GM18499 (cell line): ENCODE measurements at regions not wholly inside any gene's neighbourhood (a gene's known extent, or its start where the extent isn't known, plus 50 kb on each side); places are given as distances from the start of the nearest gene placed in this dataset.
"Not testable (repeated sequence)": the region's sequence is repeated elsewhere in the genome, so short reads cannot be mapped to it uniquely, and the experiment has no call there.

Experiments
- ATAC-seq: cut with Tn5 transposase; IDR thresholded peaks from one replicate; pipeline ENCODE4 v1.9.1; 2021; ENCODE audit warnings: moderate number of reproducible peaks; ENCODE audit not compliant: insufficient read depth, unreplicated experiment

DNA sequence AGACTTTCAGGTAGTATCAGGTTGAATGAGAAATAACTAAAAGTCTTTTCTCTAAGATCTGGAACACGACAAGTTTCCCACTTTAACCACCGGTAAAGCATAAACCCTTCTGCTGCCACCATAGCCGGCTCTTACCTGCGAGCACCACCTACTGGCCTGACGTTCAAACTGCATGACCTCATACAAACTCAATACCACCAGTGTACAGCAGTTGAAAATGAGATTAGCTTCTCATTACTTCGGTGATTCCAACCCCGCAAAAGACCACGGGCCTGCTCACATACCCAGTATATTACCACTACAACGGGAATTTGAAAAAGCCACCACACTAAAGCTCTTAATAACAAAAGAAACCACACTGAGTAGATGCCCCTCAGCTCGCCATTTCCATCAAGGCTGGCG lies 1238.6 kb downstream of the TMEM121 start:
- ATAC-seq = not testable (repeated sequence)

GRCh38 chr14:106766145-106766544 lies 1239.8 kb downstream of the TMEM121 start:
- ATAC-seq = no peak

GRCh38 chr14:106766551-106767277 lies 1240.3 kb downstream of the TMEM121 start:
- ATAC-seq = not testable (repeated sequence)

DNA sequence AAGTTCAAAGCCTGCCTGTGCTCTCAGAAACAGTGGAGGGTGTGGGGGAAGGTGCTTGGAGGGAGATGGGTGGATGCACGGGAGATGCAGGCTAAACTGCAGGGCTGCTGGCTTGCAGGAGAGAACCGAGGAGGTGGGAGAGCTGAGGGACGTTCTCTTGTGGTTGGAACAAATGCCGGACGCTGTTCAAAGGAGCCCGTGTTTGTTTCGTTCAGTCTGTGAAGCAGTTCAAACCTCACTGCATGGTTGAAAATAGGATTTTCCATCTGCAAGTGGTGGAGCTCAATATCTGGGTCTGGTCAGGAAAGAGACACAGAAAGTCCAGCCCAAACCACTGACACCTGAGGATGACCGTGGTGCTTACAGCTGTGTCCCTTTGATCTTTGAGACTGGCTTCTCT lies 1241.8 kb downstream of the TMEM121 start:
- not testable (repeated sequence) for ATAC-seq

GRCh38 chr14:106768972-106769700 lies 1242.8 kb downstream of the TMEM121 start:
- ATAC-seq = not testable (repeated sequence)

DNA sequence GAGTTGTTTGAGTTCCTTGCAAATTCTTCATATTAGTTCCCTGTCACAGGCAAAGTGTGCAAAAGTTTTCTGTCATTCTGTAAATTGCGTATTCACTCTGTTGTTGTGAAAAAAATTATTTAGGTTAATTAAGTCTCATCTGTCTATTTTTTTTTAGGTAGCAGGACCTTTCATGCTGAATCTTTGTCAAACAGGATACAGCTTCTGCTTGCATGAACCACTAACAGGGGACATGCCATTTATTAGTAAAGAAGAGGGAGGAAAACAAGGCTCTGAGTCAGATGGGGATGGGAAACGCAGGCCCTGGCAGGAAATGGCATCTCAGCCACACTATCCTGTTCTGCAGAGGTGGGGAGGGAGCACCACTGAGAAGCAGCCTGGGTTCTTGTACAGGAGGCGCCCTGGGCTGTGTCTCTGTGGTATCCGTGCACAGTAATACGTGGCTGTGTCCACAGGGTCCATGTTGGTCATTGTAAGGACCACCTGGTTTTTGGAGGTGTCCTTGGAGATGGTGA lies 1243.8 kb downstream of the TMEM121 start:
- ATAC-seq = not testable (repeated sequence)

DNA sequence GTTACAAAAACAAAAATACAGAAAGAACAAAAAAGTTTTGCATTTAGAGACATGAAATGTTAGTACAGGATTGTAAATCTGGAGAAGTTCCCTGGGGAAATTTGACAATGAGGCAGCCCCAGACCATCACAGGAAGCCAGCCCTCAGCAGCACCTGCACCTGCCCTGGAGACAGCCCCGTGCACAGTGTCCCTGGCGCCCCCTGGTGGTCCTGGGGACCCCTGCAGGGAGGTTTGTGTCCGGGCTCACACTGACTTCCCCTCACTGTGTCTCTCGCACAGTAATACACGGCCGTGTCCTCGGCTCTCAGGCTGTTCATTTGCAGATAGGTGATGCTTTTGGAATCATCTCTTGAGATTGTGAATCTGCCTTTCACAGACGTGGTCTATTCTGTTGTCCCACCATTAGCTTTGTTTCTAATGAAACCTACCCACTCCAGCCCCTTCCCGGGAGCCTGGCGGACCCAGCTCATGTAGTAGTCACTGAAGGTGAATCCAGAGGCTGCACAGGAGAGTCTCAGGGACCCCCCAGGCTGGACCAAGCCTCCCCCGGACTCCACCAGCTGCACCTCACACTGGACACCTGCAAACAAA lies 1248.6 kb downstream of the TMEM121 start:
- ATAC-seq = not testable (repeated sequence)

- no peak for ATAC-seq
Measured at GRCh38 chr14:106776395-106776983, 1250.1 kb downstream of the TMEM121 start.

- ATAC-seq = no peak
Measured at GRCh38 chr14:106778986-106779385, 1252.6 kb downstream of the TMEM121 start.

- ATAC-seq = no peak
Measured at GRCh38 chr14:106786697-106787096, 1260.3 kb downstream of the TMEM121 start.

- no peak for ATAC-seq
Measured at GRCh38 chr14:106787626-106788025, 1261.2 kb downstream of the TMEM121 start.

DNA sequence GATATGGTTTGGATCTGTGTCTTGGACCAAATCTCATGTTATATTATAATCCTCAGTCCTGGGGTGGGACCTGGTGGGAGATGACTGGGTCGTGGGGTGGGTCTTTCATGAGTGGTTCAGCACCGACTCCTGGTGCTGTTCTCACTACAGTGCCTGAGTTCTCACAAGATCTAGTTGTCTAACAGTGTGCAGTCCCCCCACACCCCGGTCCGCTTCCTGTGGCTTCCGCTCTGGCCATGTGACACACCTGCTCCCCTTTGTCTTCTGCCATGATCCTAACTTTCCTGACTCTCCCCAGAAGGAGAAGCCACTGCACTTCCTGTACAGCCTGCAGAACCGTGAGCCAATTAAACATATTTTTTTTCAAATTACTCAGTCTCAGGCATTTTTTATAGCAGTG lies 1262.2 kb downstream of the TMEM121 start:
- no peak for ATAC-seq

GRCh38 chr14:106789318-106789717 lies 1262.9 kb downstream of the TMEM121 start:
- ATAC-seq = no peak

- ATAC-seq = no peak
Measured at GRCh38 chr14:106790189-106791036, 1264.0 kb downstream of the TMEM121 start.

DNA sequence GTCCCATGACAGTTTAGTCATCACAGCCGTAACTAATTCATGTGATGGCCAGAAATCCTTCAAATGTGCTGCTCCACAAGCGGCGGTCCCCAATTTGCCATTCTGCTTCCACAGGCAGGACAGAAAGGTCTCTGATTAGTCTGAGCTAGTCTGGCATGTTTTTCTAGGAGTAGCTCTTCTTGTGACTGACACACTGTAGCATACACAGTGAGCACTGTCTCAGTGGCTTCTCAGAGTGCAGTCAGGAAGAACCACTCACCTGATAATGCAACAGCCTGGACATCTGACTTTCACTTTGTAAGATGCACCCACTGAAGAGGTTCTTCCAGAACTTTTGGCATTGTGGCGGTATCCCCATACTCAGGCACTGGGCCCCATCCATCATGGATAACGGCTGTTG lies 1266.2 kb downstream of the TMEM121 start:
- ATAC-seq = no peak

DNA sequence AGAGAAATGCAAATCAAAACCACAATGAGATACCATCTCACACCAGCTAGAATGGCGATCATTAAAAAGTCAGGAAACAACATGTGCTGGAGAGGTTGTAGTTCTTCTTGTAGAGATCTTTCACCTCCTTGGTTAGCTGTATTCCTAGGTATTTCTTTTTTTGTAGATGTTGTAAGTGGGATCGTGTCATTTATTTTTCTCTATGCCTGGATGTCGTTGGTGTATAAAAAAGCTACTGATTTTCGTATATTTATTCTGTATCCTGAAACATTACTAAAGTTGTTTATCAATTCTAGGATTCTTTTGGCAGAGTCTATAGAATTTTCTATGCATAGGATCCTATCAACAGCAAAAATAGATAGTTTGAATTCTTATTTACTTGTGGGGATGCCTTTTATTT lies 1271.8 kb downstream of the TMEM121 start:
- ATAC-seq = not testable (repeated sequence)

DNA sequence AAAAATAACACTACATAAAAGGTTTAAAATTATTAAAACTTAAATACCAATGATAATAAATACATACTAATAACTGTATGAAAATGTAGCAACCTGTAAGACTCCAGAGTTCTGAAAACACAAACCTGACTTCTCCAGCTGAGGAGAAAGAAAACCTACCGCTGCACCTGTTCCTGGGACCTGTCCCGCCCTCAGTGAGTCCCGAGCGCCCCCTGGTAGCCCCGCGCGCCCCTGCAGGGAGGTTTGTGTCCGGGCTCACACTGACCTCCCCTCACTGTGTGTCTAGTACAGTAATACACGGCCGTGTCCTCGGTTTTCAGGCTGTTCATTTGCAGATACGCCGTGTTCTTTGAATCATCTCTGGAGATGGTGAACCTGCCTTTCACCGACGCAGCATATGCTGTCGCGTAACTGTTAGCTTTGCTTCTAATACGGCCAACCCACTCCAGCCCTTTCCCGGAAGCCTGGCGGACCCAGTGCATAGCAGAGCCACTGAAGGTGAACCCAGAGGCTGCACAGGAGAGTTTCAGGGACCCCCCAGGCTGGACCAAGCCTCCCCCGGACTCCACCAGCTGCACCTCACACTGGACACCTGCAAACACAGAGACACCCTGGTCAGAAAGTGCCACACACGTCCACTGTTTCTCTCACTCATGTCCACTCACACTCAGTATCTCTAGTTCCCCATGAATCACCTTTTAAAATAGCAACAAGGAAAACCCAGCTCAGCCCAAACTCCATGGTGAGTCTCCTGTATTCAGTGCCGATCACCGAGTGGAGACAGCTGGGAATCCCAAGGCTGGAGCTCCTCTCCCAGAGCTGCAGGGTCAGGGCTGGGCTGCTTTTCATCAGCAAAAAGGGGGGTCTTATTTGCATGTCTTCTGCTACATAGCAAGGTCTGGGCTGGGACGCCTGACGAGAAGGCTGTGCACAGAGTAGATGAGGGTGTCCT lies 1276.3 kb downstream of the TMEM121 start:
- ATAC-seq = no peak

GRCh38 chr14:106803379-106803778 lies 1277.0 kb downstream of the TMEM121 start:
- no peak for ATAC-seq

DNA sequence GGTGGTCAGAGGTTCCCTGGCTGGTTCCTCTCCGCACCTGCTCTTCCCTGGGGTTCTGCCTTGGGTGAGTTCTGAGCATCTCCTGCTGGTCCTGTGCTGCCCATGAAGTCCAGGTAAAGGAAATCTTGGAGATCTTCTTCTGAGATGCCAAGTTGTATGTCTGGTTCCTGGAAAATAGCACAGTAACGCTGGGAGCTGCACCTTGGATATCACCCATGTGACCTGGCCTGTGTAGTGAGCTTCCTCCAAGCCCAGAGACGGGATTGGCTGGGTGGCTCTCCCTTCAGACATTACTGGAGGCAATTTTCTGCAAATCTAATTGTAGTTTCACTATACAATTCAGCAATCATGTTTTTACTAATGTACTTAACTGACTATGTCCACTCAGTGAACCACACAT lies 1281.1 kb downstream of the TMEM121 start:
- no peak for ATAC-seq
